ENCODE measurements at regions not wholly inside any gene's neighbourhood (a gene's known extent, or its start where the extent isn't known, plus 50 kb on each side); places are given as distances from the start of the nearest gene placed in this dataset.

- Histone ChIP-seq H3K4me3 (replicated peaks in 1 of 3; ENCODE audit: insufficient read depth in 1 of 3, low read depth in 1 of 3, low read length in 3 of 3) (no peak overlapping the region), H3K9me3 (replicated peaks; ENCODE audit: control insufficient read depth, insufficient read depth, low read length) (no peaks in the 10 kb centered on the region), H3K27ac (ENCODE audit: insufficient read depth, low read depth, low read length) (no peak overlapping the region), H3K36me3 (ENCODE audit: control insufficient read depth in 2 of 2, extremely low read depth in 1 of 2, insufficient read depth in 2 of 2, low read length in 2 of 2) (no peaks in the 10 kb centered on the region), H3K4me1 (ENCODE audit: control insufficient read depth, extremely low read depth, insufficient read depth, low read length) (no peaks in the 10 kb centered on the region), H3K9me1 (replicated peaks; ENCODE audit: control insufficient read depth, extremely low read depth, insufficient read depth, low read length) (no peaks in the 10 kb centered on the region), H3K27me3 (ENCODE audit: control insufficient read depth in 2 of 2, insufficient read depth in 2 of 2, low read length in 2 of 2) (no peaks in the 10 kb centered on the region), H3K9ac (replicated peaks; ENCODE audit: extremely low read depth, insufficient read depth, low read length) (no peak overlapping the region), H3K4me2 (ENCODE audit: insufficient read depth, low read length) (no peak overlapping the region), H3K79me2 (ENCODE audit: control insufficient read depth, insufficient read depth, low read length) (no peaks in the 10 kb centered on the region), H4K20me1 (replicated peaks; ENCODE audit: control insufficient read depth, extremely low read depth, insufficient read depth, low read length) (no peaks in the 10 kb centered on the region), H2AFZ (ENCODE audit: low read depth, low read length) (no peak overlapping the region)
- FAIRE-seq = no peak
- no TSS peak for BruUV-seq (replicated peaks)
- ChIA-PET POLR2A (no interaction called here), CTCF (no interaction called here)
- dilution Hi-C loops (cut with MboI; ENCODE audit: extremely low pct_ligation_motif_present, low sequenced_read_pairs) = no loop called here
- TF ChIP-seq JUN (IDR thresholded peaks at IDR 0.05; ENCODE audit: borderline replicate concordance, insufficient read depth, insufficient read length, low read depth) = no peak
- intact Hi-C loops (cut with micrococcal nuclease) = no loop called here
- DNase-seq (ENCODE audit: low read depth, low spot score) = no peak
Observed at GRCh38 chr4:60890743-60891142, 309.4 kb upstream of the ADGRL3 start.

DNA sequence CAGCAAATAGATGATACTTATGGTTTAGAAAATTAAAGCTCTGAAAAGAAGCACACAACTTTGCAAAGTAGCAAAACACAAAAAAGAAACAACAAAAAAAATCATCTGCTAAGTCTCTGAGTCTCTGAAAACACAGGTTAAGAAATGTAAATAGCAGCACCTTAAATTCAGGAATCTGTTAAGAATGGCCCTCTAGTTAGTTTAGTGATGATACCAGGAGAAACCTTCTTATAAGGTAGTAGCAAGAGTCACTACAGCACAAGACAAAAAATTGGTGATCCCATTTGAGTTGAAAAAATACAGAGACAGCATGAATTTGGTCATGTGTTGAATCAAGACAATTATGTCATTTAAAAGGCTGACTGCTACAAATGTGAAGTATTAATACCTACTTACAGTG is 308.2 kb upstream of the ADGRL3 start:
- POLR2A ChIA-PET = no interaction called here
- TF ChIP-seq JUN (IDR thresholded peaks at IDR 0.05; ENCODE audit: borderline replicate concordance, insufficient read depth, insufficient read length, low read depth) (no peak), POLR2A (IDR thresholded peaks at IDR 0.05; ENCODE audit: low read depth, low read length) (no peak), EZH2 (IDR thresholded peaks at IDR 0.05; ENCODE audit: borderline replicate concordance, low read depth, low read length, severe bottlenecking) (no peak), MAX (IDR thresholded peaks at IDR 0.05; ENCODE audit: insufficient read depth, insufficient read length) (no peak), CTCF (IDR thresholded peaks at IDR 0.05; ENCODE audit: extremely low read depth in 1 of 2, insufficient read depth in 1 of 2, low read depth in 1 of 2, low read length in 2 of 2) (no peak), POLR2AphosphoS5 (IDR thresholded peaks at IDR 0.05; ENCODE audit: insufficient read depth, low read depth, low read length) (no peak), MYC (IDR thresholded peaks at IDR 0.05; ENCODE audit: low read depth, low read length) (no peak), FOS (IDR thresholded peaks at IDR 0.05; ENCODE audit: borderline replicate concordance, insufficient read depth, low read length) (no peak), GATA2 (IDR thresholded peaks at IDR 0.05; ENCODE audit: insufficient read depth, insufficient read length, low read depth, low read length) (no peak)
- DNase-seq (ENCODE audit: low read depth, low spot score) (no peak), FAIRE-seq (no peak)
- intact Hi-C loops (cut with micrococcal nuclease) (no loop called here), dilution Hi-C loops (cut with MboI; ENCODE audit: extremely low pct_ligation_motif_present, low sequenced_read_pairs) (no loop called here)
- Histone ChIP-seq H3K27me3 (ENCODE audit: control insufficient read depth in 2 of 2, insufficient read depth in 2 of 2, low read length in 2 of 2) (no peaks in the 10 kb centered on the region), H3K9me3 (replicated peaks; ENCODE audit: control insufficient read depth, insufficient read depth, low read length) (no peaks in the 10 kb centered on the region), H3K79me2 (ENCODE audit: control insufficient read depth, insufficient read depth, low read length) (no peaks in the 10 kb centered on the region), H2AFZ (ENCODE audit: low read depth, low read length) (no peak overlapping the region), H3K9me1 (replicated peaks; ENCODE audit: control insufficient read depth, extremely low read depth, insufficient read depth, low read length) (no peaks in the 10 kb centered on the region), H3K27ac (ENCODE audit: insufficient read depth, low read depth, low read length) (no peak overlapping the region), H4K20me1 (replicated peaks; ENCODE audit: control insufficient read depth, extremely low read depth, insufficient read depth, low read length) (no peaks in the 10 kb centered on the region), H3K36me3 (ENCODE audit: control insufficient read depth in 2 of 2, extremely low read depth in 1 of 2, insufficient read depth in 2 of 2, low read length in 2 of 2) (no peaks in the 10 kb centered on the region), H3K4me2 (ENCODE audit: insufficient read depth, low read length) (no peak overlapping the region), H3K9ac (replicated peaks; ENCODE audit: extremely low read depth, insufficient read depth, low read length) (no peak overlapping the region), H3K4me1 (ENCODE audit: control insufficient read depth, extremely low read depth, insufficient read depth, low read length) (no peaks in the 10 kb centered on the region), H3K4me3 (replicated peaks in 1 of 3; ENCODE audit: insufficient read depth in 1 of 3, low read depth in 1 of 3, low read length in 3 of 3) (no peak overlapping the region)
- CTCF ChIA-PET = no interaction called here
- BruUV-seq (replicated peaks) = no TSS peak
